ENCODE measurements at regions not wholly inside any gene's neighbourhood (a gene's known extent, or its start where the extent isn't known, plus 50 kb on each side); places are given as distances from the start of the nearest gene placed in this dataset.

- Mint-ChIP-seq H3K4me1 (peaks cover 10% of the 10 kb centered on the region), H3K27ac (no peak overlapping the region), H3K4me3 (no peak overlapping the region), H3K27me3 (ENCODE audit: insufficient read depth) (no peaks in the 10 kb centered on the region), H3K36me3 (ENCODE audit: low read depth) (no peaks in the 10 kb centered on the region), H3K9me3 (no peaks in the 10 kb centered on the region)
- no peak for TF ChIP-seq CTCF (conservative IDR thresholded peaks at IDR 0.05)
- H3K4me3 ChIP-seq (ENCODE audit: low read length) = no peak overlapping the region
- no peaks in the 10 kb centered on the region for H3K36me3 ChIP-seq (ENCODE audit: control insufficient read depth, insufficient read depth, low read length)
- H3K27ac ChIP-seq (ENCODE audit: low read depth, low read length) = no peak overlapping the region
- H3K9ac ChIP-seq (ENCODE audit: extremely low read depth, low read length, poor library complexity, severe bottlenecking) = no peak overlapping the region
- H3K4me1 ChIP-seq (ENCODE audit: control insufficient read depth, insufficient read depth, low read length) = peaks cover 3% of the 10 kb centered on the region
- 63 to 72% methylated on average over 2 of the region's 2 CpGs for WGBS, 2 experiments (ENCODE audit: insufficient coverage in 1 of 2, insufficient read length in 1 of 2)
- no peaks in the 10 kb centered on the region for H3K27me3 ChIP-seq (ENCODE audit: control insufficient read depth, insufficient read depth, low read length, poor library complexity, severe bottlenecking)
- H3K9me3 ChIP-seq (ENCODE audit: control insufficient read depth, low read length) = no peaks in the 10 kb centered on the region
- no peak for DNase-seq
Measured at GRCh38 chr18:37709740-37710139, 144.1 kb upstream of the CELF4 start.

- no peaks in the 10 kb centered on the region for H3K4me1 ChIP-seq (ENCODE audit: control insufficient read depth, insufficient read depth, low read length)
- H3K4me3 Mint-ChIP-seq = no peak overlapping the region
- H3K27me3 ChIP-seq (ENCODE audit: control insufficient read depth, insufficient read depth, low read length, poor library complexity, severe bottlenecking) = no peaks in the 10 kb centered on the region
- H3K9ac ChIP-seq (ENCODE audit: extremely low read depth, low read length, poor library complexity, severe bottlenecking) = no peak overlapping the region
- 89 to 100% methylated on average over 4 to 5 of the region's 7 CpGs for WGBS, 2 experiments (ENCODE audit: insufficient coverage in 1 of 2, insufficient read length in 1 of 2)
- DNase-seq = no peak
- TF ChIP-seq CTCF (conservative IDR thresholded peaks at IDR 0.05) = no peak
- peaks cover 7% of the 10 kb centered on the region for H3K27me3 Mint-ChIP-seq (ENCODE audit: insufficient read depth)
- H3K4me1 Mint-ChIP-seq = peaks cover 5% of the 10 kb centered on the region
- H3K9me3 ChIP-seq (ENCODE audit: control insufficient read depth, low read length) = no peaks in the 10 kb centered on the region
- H3K36me3 Mint-ChIP-seq (ENCODE audit: low read depth) = no peaks in the 10 kb centered on the region
- no peaks in the 10 kb centered on the region for H3K36me3 ChIP-seq (ENCODE audit: control insufficient read depth, insufficient read depth, low read length)
- H3K4me3 ChIP-seq (ENCODE audit: low read length) = no peak overlapping the region
- no peaks in the 10 kb centered on the region for H3K9me3 Mint-ChIP-seq
- H3K27ac ChIP-seq (ENCODE audit: low read depth, low read length) = no peak overlapping the region
- no peak overlapping the region for H3K27ac Mint-ChIP-seq
Measured at GRCh38 chr18:37705016-37705415, 139.4 kb upstream of the CELF4 start.

GRCh38 chr18:37702841-37703240 lies 137.2 kb upstream of the CELF4 start:
- H3K4me1 ChIP-seq (ENCODE audit: control insufficient read depth, insufficient read depth, low read length) = no peaks in the 10 kb centered on the region
- WGBS, 2 experiments (ENCODE audit: insufficient coverage in 1 of 2, insufficient read length in 1 of 2) = 84% methylated on average over 2 of the region's 2 CpGs
- H3K36me3 Mint-ChIP-seq (ENCODE audit: low read depth) = no peaks in the 10 kb centered on the region
- H3K27me3 Mint-ChIP-seq (ENCODE audit: insufficient read depth) = peaks cover 12% of the 10 kb centered on the region
- no peak for DNase-seq
- H3K27ac Mint-ChIP-seq = no peak overlapping the region
- H3K4me3 Mint-ChIP-seq = no peak overlapping the region
- no peaks in the 10 kb centered on the region for H3K4me1 Mint-ChIP-seq
- H3K36me3 ChIP-seq (ENCODE audit: control insufficient read depth, insufficient read depth, low read length) = no peaks in the 10 kb centered on the region
- TF ChIP-seq CTCF (conservative IDR thresholded peaks at IDR 0.05) = no peak
- H3K9me3 Mint-ChIP-seq = no peaks in the 10 kb centered on the region
- H3K4me3 ChIP-seq (ENCODE audit: low read length) = no peak overlapping the region
- H3K27ac ChIP-seq (ENCODE audit: low read depth, low read length) = no peak overlapping the region
- no peak overlapping the region for H3K9ac ChIP-seq (ENCODE audit: extremely low read depth, low read length, poor library complexity, severe bottlenecking)
- no peaks in the 10 kb centered on the region for H3K9me3 ChIP-seq (ENCODE audit: control insufficient read depth, low read length)
- H3K27me3 ChIP-seq (ENCODE audit: control insufficient read depth, insufficient read depth, low read length, poor library complexity, severe bottlenecking) = no peaks in the 10 kb centered on the region

All from endodermal cell (in vitro differentiated cells).